ENCODE measurements at regions not wholly inside any gene's neighbourhood (a gene's known extent, or its start where the extent isn't known, plus 50 kb on each side); places are given as distances from the start of the nearest gene placed in this dataset.
"Not testable (repeated sequence)": the region's sequence is repeated elsewhere in the genome, so short reads cannot be mapped to it uniquely, and the experiment has no call there.

GRCh38 chr2:14752295-14752694 is 119.8 kb downstream of the LRATD1 start:
- no peak for DNase-seq

- DNase-seq: no peak
Measured at GRCh38 chr2:14756122-14756541, 123.6 kb downstream of the LRATD1 start.

GRCh38 chr2:14756981-14757657 is 124.6 kb downstream of the LRATD1 start:
- DNase-seq: no peak

GRCh38 chr2:14759082-14759481 is 126.6 kb downstream of the LRATD1 start:
- DNase-seq: no peak

GRCh38 chr2:14760169-14760568 is 127.7 kb downstream of the LRATD1 start:
- DNase-seq: no peak

- no peak for DNase-seq
Measured at GRCh38 chr2:14761118-14761517, 128.6 kb downstream of the LRATD1 start.

- no peak for DNase-seq
Measured at GRCh38 chr2:14773696-14774095, 141.2 kb downstream of the LRATD1 start.

GRCh38 chr2:14774436-14774968 is 142.0 kb downstream of the LRATD1 start:
- DNase-seq: no peak

GRCh38 chr2:14776216-14776615 is 143.7 kb downstream of the LRATD1 start:
- DNase-seq: no peak

GRCh38 chr2:14778015-14778414 is 145.5 kb downstream of the LRATD1 start:
- no peak for DNase-seq

GRCh38 chr2:14779252-14779651 is 146.7 kb downstream of the LRATD1 start:
- no peak for DNase-seq

- DNase-seq: no peak
Measured at GRCh38 chr2:14781142-14781541, 148.6 kb downstream of the LRATD1 start.

- DNase-seq: not testable (repeated sequence)
Measured at GRCh38 chr2:14788814-14789213, 156.3 kb downstream of the LRATD1 start.

GRCh38 chr2:14790041-14790640 is 157.6 kb downstream of the LRATD1 start:
- DNase-seq: no peak

GRCh38 chr2:14803994-14804393 is 171.5 kb downstream of the LRATD1 start:
- DNase-seq: no peak

GRCh38 chr2:14804902-14805301 is 172.4 kb downstream of the LRATD1 start:
- DNase-seq: no peak

- DNase-seq: peak; percentile 38
Measured at GRCh38 chr2:14806613-14807012, 174.1 kb downstream of the LRATD1 start.

GRCh38 chr2:14815201-14815600 is 182.7 kb downstream of the LRATD1 start:
- peak; percentile 38 for DNase-seq

- DNase-seq: peak; percentile 16
Measured at GRCh38 chr2:14816069-14817060, 183.8 kb downstream of the LRATD1 start.

- DNase-seq: no peak
Measured at GRCh38 chr2:14817848-14818247, 185.3 kb downstream of the LRATD1 start.

- no peak for DNase-seq
Measured at GRCh38 chr2:14826518-14826917, 194.0 kb downstream of the LRATD1 start.

Measured in muscle of arm (tissue), 1 donor.